HS-27A (cell line): ENCODE measurements at regions not wholly inside any gene's neighbourhood (a gene's known extent, or its start where the extent isn't known, plus 50 kb on each side); places are given as distances from the start of the nearest gene placed in this dataset.

Experiments used
- DNase-seq: peaks from one replicate; pipeline ENCODE4 v3.0.0-alpha.2; 2012; ENCODE audit warnings: low read depth, missing footprints

DNA sequence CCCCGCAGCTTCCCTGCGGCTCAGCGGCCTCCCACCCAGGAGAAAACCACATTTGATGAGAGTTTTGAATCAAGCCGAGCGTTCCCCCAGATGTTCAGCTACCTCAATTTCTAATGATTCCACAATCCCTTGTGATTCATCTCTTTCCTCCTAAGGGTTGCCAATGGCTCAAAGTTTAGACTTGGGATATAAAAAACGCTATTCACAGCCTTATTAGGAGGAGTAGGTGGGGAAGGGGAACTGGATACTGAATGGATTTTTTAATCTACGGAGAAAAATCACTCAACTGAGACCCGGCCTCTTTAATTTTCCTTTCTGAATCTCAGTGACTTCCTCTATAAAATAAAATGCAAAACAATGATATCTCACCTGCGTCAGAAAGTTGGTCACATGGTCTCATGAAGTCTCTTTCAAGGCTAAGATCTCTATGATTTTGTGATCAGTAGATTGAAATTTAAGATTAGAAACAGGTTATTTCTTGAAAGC, 192.6 kb upstream of the TCF4 start:
- no peak for DNase-seq

DNA sequence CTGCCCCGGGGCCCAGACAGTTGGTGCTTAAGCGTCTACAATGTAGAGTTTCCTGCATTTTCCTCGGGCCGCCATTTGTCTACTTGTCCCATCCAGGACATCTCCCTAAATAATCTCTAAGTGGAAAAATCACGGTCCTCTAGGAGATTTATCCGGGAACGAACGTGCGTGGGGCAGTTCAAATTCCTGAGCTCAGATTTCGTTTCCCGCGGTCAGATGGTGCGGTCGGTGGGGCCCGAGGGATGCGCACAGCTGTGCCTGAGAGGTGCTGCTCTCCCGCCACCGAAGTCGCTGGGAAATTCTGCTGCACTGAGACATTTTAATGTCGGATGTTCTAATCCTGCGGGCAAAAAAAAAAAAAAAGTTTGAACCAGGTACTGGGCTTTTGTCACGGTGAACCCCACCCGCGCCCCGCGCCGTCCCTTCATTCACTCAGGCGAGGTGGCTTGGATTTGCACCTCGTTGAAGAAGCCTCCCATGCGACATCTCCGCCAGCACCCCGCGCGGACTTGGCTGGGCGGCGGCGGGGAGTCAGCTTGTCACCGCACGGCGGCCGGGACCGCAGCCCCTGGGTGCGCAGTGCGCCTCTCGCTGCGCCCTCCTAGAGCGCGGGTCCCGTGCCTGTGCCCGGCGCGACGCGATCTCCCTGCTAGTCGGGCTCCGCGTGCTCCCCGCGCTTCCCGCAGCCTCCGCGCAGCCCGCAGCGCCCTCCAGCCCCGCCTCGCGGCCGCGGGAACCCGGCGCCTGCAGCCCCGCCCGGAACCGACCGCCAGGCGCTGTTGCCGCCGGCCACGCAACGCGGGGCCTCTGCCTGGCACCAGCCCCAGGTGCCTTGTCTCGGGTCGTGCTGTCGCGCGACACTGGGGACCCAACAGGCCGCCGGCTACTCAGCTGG, 191.9 kb upstream of the TCF4 start:
- DNase-seq: no peak

DNA sequence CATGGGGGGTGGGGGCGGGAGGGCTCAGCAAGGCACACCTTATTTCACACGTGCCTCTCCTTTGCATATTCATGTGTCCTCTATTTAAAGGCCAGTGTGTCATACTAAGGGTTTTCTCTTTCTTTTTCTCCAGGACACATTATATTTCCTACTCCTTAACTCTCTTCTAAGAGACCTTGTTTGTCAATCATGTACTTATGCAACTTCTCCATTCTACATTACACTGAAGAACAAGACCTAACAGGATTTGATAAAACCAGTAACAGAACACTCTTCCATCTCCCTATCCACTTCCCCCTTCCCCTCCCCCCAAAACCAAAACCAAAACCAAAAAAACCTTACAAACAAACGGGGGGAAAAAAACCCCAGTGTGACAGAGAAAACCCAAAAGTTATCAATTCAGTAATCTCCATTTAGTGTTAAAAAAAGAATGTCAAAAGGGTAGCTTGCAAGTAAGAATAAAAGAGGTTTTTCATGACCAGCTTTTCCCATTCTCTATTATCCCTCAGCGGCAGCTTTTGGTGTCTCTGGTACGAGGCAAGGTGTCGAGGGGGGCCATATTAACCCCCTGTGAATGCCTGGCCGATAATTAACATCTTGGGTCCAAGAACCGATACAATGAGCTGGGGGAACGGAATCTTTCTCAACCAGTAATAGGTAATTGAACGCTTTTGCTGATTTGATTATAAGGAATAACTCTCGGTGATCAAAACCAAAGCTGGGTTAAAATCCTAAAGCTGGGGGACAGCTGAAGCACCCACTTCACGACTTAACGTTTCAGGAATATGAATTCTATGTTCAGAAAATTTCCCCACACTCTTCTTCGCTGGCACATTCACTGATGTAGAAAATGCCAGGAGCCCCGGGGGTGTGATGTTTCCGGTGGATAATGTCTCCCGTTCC, 191.0 kb upstream of the TCF4 start:
- no peak for DNase-seq

DNA sequence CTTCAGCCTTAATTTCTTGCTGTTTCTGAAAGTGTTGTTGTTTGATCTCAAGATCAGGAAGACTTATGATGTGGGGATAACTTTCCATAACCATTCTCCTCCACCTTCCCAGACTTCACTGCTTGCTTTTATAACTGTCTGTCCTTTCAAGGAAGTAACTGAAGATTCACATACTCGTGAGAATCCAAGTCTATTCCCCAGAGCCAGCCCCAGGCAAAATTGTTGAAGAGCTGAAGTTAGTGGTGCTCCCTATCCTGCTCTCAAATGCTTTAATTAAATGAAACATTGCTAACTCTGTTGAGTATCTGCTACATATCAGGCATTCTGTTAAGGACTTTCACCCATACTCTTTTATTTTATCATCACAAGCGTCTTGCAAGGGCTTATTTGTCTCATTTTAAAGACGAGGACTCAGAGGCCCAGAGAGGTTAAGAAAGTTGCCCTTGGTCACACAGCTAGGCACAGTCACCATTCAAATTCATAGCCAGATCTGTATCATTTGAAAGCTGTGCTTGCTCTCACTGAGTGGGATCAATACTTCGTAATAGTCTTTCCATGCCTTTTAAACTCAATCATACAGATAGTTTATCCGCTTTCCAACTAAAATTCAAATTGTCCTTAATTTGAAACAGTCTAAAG, 189.8 kb upstream of the TCF4 start:
- no peak for DNase-seq

DNA sequence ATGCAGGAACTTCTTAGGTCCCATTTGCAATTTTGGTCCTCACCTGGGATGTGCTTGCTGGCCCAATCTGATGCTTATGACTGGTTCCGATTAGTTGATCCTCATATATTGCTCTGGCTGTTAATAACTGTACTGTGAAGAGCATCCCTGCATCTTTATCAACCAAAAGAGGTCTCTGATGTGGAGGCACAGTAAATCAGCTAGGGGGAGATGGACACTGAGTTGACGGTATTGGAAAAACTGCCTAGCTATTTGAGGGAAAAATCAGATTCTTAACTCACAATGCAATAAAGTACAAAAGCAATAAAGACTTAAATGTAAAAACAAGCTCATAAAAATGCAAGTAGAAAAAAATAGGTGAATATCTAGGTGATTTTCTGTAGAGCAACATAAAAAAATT, 188.0 kb upstream of the TCF4 start:
- DNase-seq: no peak

DNA sequence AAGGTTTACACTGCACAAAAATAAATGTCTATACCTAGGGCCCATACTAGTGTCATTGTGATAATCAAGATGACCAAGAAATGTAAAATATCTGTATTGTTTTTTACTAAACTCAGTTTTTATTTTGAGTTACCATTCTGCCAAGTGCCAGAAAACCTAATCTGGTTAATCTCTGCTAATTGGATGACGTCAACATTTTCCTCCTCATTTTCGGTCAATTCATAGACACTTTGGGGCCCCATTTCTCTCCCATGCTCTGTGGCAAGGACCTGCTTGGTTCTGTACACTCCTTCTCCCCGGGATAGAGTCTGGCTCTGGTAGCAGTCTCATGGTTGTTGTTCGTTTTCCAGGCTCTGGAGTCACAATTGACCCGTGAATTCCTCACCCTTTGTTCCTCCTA, 186.5 kb upstream of the TCF4 start:
- DNase-seq: no peak

DNA sequence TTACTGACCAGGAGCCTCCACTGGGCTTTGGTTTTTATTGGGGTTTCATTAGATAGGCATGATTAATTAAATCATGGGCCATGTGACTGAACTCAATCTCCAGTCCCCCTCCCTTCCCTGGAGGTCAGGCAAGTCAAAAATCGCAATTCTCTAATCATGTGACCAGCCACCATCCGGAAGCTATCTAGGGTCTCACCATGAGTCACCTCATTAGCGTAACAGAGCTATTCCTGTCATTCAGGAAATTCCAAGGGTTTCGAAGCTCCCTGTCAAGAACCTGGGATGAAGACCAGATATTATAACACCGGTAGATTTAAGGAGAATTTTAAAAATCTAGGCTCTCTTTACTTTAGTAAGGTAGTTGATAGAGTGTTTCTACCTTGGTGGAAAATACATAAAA, 180.3 kb upstream of the TCF4 start:
- DNase-seq: no peak

DNA sequence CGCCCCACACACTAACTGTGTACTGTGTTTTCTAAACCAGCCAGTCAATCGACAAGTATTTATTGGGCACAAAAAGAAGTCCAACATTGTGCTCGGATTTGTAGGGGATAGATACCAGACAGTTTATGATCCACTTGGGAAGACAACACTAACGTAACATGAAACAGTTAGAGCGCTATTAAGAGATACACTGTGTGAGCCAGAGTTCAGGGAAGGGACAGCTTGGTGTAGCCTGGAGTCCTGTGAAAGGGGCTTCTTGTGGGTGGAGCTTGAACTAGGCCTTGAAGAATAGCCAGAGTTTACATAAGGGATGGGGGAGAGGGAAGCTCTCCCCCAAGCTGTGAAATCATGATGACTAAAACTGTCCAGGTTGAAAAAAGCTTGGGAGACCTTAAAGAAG, 176.4 kb upstream of the TCF4 start:
- no peak for DNase-seq

DNA sequence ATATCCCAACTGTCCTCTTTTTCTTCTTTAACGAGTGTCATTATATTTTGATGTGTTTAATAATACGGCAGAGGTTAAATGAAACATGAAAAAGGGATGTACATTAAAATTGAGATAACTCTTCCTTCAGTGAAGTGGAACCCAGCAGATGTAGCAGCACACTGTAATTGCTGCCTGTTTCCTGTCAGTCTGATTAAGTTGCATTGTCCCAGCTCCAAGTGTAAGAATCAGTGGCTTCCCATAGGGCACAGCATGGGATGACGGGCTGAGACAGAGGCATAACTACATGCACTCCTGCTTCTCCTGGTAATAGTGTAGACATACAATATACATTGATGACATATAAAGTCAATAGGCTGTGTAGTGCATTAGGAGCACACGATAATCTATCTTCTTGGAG, 175.8 kb upstream of the TCF4 start:
- DNase-seq: no peak

DNA sequence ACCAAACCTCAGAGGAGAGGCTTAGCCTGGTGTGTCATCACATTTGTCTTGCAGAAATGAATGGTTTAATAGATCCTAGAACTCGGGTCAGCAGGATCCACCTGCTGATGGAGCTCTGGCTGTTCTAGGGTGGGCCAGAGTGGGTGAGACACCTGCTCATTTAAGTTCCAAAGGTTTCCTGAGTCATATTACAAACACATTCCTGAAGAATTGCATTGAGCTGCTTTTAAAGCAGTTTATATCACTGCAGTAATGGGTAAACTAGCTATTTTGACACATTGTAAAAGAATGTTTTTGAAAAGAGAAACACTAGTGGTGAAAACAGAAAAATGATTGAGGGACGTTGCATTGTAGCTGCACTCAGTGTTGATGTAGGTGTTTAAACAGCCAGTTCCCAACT, 175.3 kb upstream of the TCF4 start:
- peak; percentile 68 for DNase-seq

DNA sequence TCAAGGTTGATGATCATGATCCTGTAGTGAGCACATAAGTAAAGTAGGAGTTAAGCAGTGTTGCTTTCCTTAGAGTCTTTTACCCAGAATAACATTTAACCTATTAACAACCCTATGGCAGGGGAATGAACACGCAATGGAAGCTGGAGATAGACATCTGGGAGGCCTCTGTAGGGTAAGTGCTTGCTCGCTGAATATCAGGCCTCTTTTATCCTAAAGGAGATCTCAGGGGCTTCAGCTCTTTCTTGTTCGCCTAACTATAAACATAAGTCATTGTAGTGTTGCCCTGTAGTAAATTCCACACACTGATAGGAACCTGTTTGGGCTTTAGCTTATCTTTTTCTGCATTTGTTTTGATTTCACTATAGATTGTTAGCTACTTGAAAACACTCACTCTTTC, 174.4 kb upstream of the TCF4 start:
- DNase-seq: no peak

DNA sequence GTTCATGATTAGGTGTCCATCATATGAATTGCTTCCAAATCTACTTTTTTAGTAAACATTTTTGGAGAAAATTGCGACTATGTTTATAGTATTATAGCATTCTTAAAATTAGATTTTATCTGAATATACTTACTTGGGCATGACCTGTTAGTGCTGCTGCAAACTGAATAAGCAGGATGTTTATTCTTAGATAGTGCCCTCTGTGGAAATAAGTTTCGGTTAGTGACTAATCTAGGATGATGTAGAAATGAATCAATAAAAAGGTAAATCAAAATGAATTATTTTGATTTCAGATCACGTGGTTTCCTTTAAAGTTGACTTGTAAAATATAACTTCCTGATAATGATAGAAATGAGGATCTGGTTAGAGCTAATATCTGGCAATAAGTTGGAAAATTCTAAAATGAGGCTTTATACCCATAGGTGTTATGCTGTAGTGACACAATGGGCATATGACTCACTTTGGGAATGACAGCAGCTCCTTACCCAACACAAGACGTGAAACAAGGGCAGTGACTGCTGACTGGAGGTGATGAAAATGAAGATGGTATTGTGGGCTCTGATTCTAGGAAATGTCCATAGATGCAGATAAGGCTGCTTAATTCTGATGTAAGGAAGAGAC, 165.8 kb upstream of the TCF4 start:
- DNase-seq: no peak

DNA sequence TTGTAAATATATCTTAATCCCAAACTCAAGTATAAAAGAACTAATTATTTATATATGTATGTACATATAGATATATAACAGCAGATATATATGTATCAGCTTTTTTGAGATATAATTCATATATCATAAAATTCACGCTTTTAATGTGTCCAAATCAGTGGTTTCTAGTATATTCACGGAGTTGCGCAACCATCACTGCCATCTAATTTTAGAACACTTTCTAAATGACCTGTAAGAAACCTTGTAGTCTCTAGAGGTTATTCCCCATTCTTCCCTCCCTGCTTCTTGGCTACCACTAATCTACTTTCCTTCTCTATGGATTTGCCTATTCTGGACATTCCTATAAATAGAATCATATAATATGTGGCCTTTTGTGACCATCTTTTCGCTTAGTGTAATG, 163.5 kb upstream of the TCF4 start:
- no peak for DNase-seq

DNA sequence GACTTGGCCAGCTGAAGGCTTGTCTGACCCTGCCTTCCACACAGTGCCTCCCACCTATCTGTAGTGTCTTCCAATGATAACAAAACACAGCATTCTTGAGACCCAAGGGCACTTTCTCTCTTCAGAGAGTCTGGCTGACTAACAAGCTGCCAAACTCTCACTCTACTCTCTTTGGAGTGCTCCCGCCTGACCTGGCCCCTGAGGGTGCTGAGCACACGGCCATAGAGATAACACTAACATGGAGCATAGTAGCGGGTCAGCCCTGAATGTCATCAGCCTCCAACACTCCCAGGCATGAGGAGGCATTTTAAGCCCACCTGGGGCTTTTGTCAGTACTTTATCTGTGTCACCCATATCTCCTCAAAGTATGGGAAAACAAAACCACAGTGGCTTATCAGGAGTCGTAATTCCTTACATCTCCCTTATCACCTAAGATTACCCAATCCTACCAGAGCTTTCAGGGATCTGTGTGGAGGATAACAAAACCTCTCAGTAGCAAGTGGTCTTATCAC, 160.3 kb upstream of the TCF4 start:
- no peak for DNase-seq

DNA sequence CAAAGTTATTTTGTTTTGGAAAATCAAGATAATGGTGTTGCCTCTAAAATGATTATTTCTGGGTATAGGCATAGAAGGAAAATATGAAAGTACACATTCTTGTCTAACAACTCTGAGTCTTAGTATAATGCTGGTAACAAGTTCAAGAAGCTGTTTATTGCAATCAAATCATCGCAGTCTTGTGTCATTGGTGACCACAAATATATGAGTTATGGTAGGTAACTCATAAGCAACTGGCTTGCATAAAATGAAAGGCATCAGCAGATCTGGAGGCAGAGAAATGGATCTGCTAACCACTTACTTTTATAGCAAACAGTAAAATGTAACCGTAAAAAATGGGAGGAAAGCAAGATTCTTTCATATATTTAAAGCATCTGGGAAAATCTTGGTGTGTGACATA, 156.2 kb upstream of the TCF4 start:
- DNase-seq: no peak

DNA sequence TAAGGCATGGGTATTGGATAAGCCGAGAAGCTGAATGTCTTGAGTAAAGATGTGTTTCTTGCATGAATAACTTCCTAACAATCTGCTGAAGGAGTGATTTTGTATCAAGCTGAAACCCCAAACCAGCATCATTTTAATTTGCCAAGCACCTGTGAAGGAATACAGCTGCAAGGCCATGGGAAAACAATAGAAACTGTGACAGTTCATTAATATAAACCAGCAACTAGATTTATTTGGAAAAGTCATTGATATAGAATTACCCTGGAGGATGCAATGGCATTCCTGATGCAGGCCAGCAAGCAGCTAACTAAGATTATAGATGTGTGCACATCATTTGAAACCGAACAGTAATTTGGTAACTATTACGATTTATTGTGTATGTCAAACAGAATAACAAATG, 155.7 kb upstream of the TCF4 start:
- no peak for DNase-seq

DNA sequence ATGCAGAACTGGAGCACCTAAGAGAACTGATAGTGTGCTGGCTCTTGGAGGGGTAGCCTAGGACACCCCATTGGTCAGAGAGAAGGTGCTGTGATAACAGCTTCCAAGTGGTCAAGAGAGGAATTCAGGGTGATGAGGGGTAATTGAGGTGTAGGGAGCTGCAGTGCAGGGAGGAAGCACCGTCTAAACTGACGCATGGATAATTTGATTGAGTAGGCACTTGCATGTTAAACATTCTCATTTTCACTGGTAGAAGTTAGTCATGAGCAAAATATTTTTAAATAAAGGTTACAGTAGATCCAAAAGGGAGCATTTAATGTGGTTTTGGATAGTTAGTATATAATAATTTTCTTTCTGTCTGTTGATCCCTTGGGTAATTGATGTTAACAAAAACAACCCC, 155.1 kb upstream of the TCF4 start:
- DNase-seq: no peak

DNA sequence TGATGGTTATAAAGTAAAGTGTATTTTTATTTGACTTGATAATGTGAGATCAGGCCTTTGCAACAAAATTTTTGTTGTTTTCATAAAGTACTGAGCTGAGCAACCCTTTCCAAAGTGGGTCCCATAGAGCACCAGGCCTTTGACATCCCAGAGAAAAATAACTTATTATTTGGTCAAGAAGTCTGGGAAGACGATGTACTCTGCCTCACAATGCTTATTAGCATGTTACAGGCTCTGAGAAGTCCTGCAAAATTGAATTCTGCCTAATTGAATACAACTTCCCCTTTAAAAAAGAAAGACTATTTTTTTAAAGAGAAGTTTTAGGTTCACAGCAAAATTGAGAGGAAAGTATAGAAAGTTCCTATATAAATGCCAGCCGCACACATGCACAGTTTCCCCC, 151.5 kb upstream of the TCF4 start:
- DNase-seq: no peak

DNA sequence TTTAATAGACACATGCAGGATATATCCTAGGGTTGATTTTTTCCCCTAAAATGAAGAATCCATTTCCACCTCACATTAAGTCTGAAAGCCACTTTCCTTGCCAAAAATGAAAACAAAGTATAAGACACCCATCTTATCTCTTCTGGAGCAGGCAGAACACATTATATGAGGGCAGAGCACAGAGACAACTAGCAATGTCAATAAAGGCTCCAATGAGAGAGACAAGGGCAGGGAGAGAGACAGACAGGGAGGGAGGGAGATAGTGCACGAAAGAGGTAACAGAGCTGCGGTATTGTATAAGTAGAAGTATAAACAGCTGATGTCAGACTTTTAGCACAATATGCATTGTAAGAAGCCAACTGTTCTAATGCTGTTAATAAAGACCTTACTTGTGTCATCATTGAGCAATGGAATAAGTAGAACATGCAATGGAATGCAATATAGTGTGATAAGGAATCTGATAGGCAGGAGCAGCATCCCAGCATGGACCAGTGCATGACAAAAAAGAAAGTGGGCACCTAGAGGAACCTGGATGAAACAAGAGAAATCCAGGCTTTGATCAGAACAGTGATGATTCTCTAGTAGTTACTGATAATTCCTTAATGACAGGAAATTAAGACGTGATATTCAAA, 150.6 kb upstream of the TCF4 start:
- DNase-seq: no peak

DNA sequence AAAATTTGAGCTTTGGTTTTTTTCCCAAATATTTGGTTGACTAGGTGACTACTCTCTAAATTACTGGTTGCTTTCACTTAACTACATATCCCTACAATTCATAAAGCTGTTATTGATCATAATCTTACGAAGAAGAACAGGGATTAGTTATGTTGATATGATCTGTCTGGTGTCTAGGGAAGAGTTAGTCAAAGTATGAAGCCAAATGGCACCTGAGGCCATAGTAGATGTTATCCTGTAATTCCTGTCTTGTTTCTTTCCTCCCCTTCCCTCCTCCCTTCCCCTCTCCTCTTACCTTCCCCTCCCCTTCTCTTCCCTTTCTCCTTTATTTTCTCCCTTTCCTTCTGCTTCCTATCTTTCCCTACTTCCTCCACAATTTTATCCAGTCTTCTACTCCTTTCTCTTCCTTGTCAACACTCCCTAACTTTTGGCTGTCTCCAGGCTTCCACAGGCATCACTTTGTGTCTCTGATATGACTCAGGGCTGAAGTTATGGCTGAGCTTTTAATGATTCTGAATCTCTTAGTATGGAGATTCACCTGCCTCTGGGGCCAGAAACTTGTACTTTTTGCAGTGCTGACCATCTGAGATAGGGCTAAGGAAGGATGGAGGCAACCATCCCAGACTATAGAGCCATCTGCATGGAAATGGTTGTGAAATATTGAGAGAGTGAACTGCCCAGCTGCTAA, 149.9 kb upstream of the TCF4 start:
- DNase-seq: no peak

DNA sequence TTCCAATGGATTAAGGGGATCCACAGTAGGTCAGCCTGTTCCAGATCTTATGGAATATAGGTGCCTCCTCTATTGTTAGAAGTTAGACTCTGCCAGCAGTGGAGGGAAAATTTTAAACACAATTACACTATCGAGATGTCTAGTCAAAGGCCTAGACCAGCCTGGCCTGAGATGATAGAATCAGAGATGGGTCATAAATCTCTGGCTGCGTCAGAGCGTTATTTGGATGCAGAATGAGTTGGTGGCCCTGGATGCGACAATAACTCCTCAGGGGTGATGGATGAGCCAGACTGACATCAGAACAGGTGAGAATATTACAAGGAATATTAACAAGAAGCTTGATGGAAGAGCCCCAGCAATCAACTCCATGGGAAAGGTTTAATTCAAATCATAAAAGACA, 149.3 kb upstream of the TCF4 start:
- no peak for DNase-seq
